Fibroblast of pulmonary artery (primary cell): ENCODE measurements at regions not wholly inside any gene's neighbourhood (a gene's known extent, or its start where the extent isn't known, plus 50 kb on each side); places are given as distances from the start of the nearest gene placed in this dataset.
"Not testable (repeated sequence)": the region's sequence is repeated elsewhere in the genome, so short reads cannot be mapped to it uniquely, and the experiment has no call there.

Experiments
- DNase-seq: peaks from one replicate; pipeline ENCODE4 v3.0.0-alpha.2; 2010; ENCODE audit warnings: low read depth
- H3K4me3 ChIP-seq: replicated peaks from 2 replicates; pipeline ENCODE4 v1.5.1; 2011; ENCODE audit warnings: low read depth, mild to moderate bottlenecking, control low read depth, low read length, moderate library complexity
- TF ChIP-seq, protein P1 (sequence below): IDR thresholded peaks from 2 replicates; pipeline ENCODE4 v1.5.1; 2011; ENCODE audit warnings: mild to moderate bottlenecking, control low read depth, low read length, inconsistent platforms; ENCODE audit errors: missing control alignments

- TF ChIP-seq, protein P1, sequence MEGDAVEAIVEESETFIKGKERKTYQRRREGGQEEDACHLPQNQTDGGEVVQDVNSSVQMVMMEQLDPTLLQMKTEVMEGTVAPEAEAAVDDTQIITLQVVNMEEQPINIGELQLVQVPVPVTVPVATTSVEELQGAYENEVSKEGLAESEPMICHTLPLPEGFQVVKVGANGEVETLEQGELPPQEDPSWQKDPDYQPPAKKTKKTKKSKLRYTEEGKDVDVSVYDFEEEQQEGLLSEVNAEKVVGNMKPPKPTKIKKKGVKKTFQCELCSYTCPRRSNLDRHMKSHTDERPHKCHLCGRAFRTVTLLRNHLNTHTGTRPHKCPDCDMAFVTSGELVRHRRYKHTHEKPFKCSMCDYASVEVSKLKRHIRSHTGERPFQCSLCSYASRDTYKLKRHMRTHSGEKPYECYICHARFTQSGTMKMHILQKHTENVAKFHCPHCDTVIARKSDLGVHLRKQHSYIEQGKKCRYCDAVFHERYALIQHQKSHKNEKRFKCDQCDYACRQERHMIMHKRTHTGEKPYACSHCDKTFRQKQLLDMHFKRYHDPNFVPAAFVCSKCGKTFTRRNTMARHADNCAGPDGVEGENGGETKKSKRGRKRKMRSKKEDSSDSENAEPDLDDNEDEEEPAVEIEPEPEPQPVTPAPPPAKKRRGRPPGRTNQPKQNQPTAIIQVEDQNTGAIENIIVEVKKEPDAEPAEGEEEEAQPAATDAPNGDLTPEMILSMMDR = no peak
- no peak overlapping the region for H3K4me3 ChIP-seq
- DNase-seq = no peak
Observed at GRCh38 chr14:28307506-28307905, 459.1 kb upstream of the FOXG1 start.

DNA sequence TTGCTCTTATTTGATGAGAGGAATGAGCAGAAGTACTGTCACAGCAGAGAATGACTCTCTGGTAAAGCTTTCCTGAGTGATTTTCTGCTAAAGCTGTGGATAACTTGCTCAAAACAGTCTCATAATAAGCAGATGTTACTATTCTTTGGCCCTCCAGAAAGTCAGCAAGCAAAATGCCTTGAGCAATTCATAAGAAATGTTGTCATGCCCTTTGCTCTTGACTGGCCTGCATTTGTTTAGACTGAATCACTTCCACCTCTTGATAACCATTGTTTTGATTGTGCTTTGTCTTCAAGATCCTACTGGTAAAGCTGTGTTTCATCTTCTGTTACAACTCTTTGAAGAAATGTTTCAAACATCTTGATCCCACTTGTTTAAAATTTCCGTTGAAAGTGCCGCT lies 457.9 kb upstream of the FOXG1 start:
- H3K4me3 ChIP-seq = no peak overlapping the region
- TF ChIP-seq, protein P1 = no peak
- peak; percentile 95 for DNase-seq

GRCh38 chr14:28317890-28318675 lies 448.5 kb upstream of the FOXG1 start:
- DNase-seq, H3K4me3 ChIP-seq: not testable (repeated sequence)

GRCh38 chr14:28321475-28322244 lies 444.9 kb upstream of the FOXG1 start:
- no peak overlapping the region for H3K4me3 ChIP-seq
- DNase-seq = peak; percentile 50

GRCh38 chr14:28323366-28323765 lies 443.2 kb upstream of the FOXG1 start:
- TF ChIP-seq, protein P1 = no peak
- no peak for DNase-seq
- no peak overlapping the region for H3K4me3 ChIP-seq

More at GRCh38 chr14:28321475-28322244, 444.9 kb upstream of the FOXG1 start:
- TF ChIP-seq, protein P1 = no peak

DNA sequence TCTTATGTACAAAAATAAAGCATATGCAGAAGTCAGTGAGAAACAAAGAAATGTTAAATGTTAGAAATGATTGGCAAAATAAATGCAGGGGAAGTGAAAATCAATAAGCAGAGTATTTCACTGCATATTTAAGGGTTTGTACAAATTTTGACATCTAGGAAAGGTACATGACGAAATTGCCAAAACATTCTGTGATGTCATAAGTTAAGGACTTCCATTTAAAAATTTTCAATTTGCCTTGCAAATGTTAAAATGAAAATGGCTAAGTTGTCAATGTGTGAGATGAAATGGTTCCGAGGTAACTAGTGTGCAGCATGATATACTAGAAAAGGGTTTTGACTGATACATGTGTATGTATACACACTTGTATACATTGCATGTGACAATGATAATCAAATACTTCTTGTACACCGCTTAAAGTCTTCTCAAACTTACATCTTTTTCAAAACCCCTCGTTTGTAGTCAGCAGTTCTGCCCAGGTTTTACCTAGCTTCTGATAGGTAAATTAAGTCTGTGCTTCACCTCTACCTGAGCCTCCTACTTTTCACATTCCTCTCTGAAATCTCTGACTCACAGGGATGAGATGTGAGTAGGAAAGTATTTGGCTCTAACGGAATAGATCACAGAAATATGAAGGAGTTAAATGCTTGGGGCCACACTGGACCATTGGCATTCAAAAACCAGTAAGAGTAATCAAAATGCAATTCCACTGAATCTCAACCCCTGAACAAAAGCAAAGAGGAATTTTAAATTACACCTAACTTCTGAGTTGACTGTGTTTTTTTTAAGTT lies 442.4 kb upstream of the FOXG1 start:
- DNase-seq = no peak
- TF ChIP-seq, protein P1 = no peak
- H3K4me3 ChIP-seq = no peak overlapping the region

- DNase-seq = no peak
- H3K4me3 ChIP-seq = no peak overlapping the region
- TF ChIP-seq, protein P1 = no peak
Observed at GRCh38 chr14:28340816-28341215, 425.8 kb upstream of the FOXG1 start.
